GM12891 (cell line): ENCODE measurements at regions not wholly inside any gene's neighbourhood (a gene's known extent, or its start where the extent isn't known, plus 50 kb on each side); places are given as distances from the start of the nearest gene placed in this dataset.

Experiments
- PAX5 ChIP-seq: IDR thresholded peaks from 2 replicates; pipeline ENCODE4 v1.6.1; 2011; ENCODE audit warnings: low read length, moderate library complexity, mild to moderate bottlenecking; ENCODE audit not compliant: insufficient read depth, severe bottlenecking
- POLR2A ChIP-seq: IDR thresholded peaks from 2 replicates; pipeline ENCODE4 v1.6.1; 2011; ENCODE audit warnings: low read depth, low read length, control low read depth
- POLR2AphosphoS5 ChIP-seq: IDR thresholded peaks from 2 replicates; pipeline ENCODE4 v1.6.1; 2011; ENCODE audit warnings: low read depth, low read length, control low read depth
- POU2F2 ChIP-seq: IDR thresholded peaks from 2 replicates; pipeline ENCODE4 v1.6.1; 2011; ENCODE audit warnings: low read depth, mild to moderate bottlenecking, control low read depth, low read length, moderate library complexity
- SPI1 ChIP-seq: IDR thresholded peaks from 2 replicates; pipeline ENCODE4 v1.6.1; 2011; ENCODE audit warnings: low read depth, low read length, control low read depth
- TAF1 ChIP-seq: IDR thresholded peaks from 2 replicates; pipeline ENCODE4 v1.6.1; 2011; ENCODE audit warnings: low read depth, low read length, control low read depth

GRCh38 chr4:151548708-151549107 is 139.7 kb downstream of the FHIP1A start:
- no peak for TF ChIP-seq POLR2A
- no peak for TF ChIP-seq TAF1
- no peak for TF ChIP-seq POLR2AphosphoS5
- TF ChIP-seq SPI1 = no peak
- no peak for TF ChIP-seq PAX5
- no peak for TF ChIP-seq POU2F2
